ENCODE measurements at regions not wholly inside any gene's neighbourhood (a gene's known extent, or its start where the extent isn't known, plus 50 kb on each side); places are given as distances from the start of the nearest gene placed in this dataset.

DNA sequence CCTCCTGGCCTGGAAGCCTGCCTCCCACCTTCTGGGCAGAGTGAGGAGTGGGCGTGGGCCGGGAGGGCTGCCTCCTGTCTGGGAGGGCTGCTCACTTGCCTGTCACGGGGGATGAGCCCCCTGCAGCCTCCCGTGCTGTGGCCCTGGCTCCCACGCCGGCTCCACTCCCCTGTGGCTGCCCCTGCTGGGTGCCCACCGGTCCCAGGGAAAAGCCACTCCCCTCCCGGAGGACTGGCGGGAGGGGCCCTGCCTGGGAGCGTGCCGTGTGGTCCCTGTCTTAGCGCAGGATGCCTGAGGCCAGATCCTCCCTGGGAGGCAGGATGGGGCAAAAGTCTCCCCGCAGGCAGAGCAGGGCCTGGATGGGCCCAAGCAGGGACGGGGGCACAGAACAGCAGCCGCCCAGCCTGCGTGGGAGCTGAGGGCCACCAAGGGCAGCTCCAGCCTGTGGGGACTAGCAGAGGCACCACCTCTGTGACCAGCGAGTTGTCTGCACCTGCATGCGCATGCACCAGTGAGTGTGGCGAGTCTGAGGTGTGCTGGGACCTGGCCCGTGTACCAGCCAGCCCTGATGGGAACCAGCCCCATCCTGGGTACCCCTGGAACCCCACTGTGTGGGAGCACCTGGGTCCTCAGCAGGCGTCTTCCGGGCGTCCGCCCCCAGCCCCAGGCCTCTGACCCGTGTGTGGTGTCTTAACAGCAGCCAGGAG lies 339.9 kb downstream of the SEC14L1 start:
- BruUV-seq (replicated peaks), result no TSS peak
- no peak overlapping the region for H2AFZ ChIP-seq (ENCODE audit: low read length)
- no peaks in the 10 kb centered on the region for H3K9me3 ChIP-seq (ENCODE audit: low read length)
- TF ChIP-seq, protein P1, sequence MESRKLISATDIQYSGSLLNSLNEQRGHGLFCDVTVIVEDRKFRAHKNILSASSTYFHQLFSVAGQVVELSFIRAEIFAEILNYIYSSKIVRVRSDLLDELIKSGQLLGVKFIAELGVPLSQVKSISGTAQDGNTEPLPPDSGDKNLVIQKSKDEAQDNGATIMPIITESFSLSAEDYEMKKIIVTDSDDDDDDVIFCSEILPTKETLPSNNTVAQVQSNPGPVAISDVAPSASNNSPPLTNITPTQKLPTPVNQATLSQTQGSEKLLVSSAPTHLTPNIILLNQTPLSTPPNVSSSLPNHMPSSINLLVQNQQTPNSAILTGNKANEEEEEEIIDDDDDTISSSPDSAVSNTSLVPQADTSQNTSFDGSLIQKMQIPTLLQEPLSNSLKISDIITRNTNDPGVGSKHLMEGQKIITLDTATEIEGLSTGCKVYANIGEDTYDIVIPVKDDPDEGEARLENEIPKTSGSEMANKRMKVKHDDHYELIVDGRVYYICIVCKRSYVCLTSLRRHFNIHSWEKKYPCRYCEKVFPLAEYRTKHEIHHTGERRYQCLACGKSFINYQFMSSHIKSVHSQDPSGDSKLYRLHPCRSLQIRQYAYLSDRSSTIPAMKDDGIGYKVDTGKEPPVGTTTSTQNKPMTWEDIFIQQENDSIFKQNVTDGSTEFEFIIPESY (CRISPR knock-in tag; IDR thresholded peaks at IDR 0.05), result peak; percentile 51; the same call in 1 of the 2 replicates
- TF ChIP-seq RBM22 (optimal IDR thresholded peaks at IDR 0.05; ENCODE audit: low read length), result peak; percentile 31
- TF ChIP-seq, protein P2, sequence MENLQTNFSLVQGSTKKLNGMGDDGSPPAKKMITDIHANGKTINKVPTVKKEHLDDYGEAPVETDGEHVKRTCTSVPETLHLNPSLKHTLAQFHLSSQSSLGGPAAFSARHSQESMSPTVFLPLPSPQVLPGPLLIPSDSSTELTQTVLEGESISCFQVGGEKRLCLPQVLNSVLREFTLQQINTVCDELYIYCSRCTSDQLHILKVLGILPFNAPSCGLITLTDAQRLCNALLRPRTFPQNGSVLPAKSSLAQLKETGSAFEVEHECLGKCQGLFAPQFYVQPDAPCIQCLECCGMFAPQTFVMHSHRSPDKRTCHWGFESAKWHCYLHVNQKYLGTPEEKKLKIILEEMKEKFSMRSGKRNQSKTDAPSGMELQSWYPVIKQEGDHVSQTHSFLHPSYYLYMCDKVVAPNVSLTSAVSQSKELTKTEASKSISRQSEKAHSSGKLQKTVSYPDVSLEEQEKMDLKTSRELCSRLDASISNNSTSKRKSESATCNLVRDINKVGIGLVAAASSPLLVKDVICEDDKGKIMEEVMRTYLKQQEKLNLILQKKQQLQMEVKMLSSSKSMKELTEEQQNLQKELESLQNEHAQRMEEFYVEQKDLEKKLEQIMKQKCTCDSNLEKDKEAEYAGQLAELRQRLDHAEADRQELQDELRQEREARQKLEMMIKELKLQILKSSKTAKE (CRISPR knock-in tag; IDR thresholded peaks at IDR 0.05; ENCODE audit: borderline replicate concordance), result no peak
- TF ChIP-seq ZBTB20 (CRISPR knock-in tag; IDR thresholded peaks at IDR 0.05; ENCODE audit: borderline replicate concordance, low read depth), result no peak
- TF ChIP-seq, protein P3, sequence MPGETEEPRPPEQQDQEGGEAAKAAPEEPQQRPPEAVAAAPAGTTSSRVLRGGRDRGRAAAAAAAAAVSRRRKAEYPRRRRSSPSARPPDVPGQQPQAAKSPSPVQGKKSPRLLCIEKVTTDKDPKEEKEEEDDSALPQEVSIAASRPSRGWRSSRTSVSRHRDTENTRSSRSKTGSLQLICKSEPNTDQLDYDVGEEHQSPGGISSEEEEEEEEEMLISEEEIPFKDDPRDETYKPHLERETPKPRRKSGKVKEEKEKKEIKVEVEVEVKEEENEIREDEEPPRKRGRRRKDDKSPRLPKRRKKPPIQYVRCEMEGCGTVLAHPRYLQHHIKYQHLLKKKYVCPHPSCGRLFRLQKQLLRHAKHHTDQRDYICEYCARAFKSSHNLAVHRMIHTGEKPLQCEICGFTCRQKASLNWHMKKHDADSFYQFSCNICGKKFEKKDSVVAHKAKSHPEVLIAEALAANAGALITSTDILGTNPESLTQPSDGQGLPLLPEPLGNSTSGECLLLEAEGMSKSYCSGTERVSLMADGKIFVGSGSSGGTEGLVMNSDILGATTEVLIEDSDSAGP (CRISPR knock-in tag; IDR thresholded peaks at IDR 0.05; ENCODE audit: borderline replicate concordance), result 0 out of 2 replicates have a peak, but pooled peaks have one; percentile 36
- peak; percentile 92 for TF ChIP-seq AGO2 (optimal IDR thresholded peaks at IDR 0.05; ENCODE audit: low read depth, low read length)
- H3K9ac ChIP-seq (ENCODE audit: insufficient read depth, low read depth, low read length), result no peak overlapping the region
- no peak overlapping the region for H3K27ac ChIP-seq (ENCODE audit: extremely low read length, insufficient read depth, low read length)
- ATAC-seq, result peak; percentile 6
- WGBS (ENCODE audit: low lambda C conversion rate), result 95% methylated on average over 16 of the region's 25 CpGs
- ChIA-PET POLR2A (no interaction called here), CTCF (ENCODE audit: low intra/inter-chr PET ratio, low total read pairs) (no interaction called here)
- H4K20me1 ChIP-seq (ENCODE audit: insufficient read depth, low read length), result peaks cover 94% of the 10 kb centered on the region
- no peak for DNase-seq (ENCODE audit: low spot score)
- intact Hi-C loops (cut with micrococcal nuclease; ENCODE audit: unreplicated experiment) (no loop called here), in situ Hi-C loops (cut with HindIII; ENCODE audit: extremely low pct_ligation_motif_present, low pct_unique_long_range_greater_than_20kb) (no loop called here)
- H3K4me2 ChIP-seq (ENCODE audit: low read depth, low read length), result no peak overlapping the region
- no peaks in the 10 kb centered on the region for H3K27me3 ChIP-seq (ENCODE audit: control insufficient read depth in 1 of 2, insufficient read depth in 2 of 2, low read length in 2 of 2)
- H3K4me3 ChIP-seq (replicated peaks in 1 of 3; ENCODE audit: insufficient read depth in 1 of 3, low read depth in 2 of 3, low read length in 3 of 3), result no peak overlapping the region
- no peak for FAIRE-seq
- peaks cover 80% of the 10 kb centered on the region for H3K79me2 ChIP-seq (ENCODE audit: insufficient read depth, low read length)
- H3K4me1 ChIP-seq (ENCODE audit: insufficient read depth, low read length), result peaks cover 11% of the 10 kb centered on the region; the same call in 1 of the 2 replicates
- H3K36me3 ChIP-seq (replicated peaks in 1 of 2; ENCODE audit: control insufficient read depth in 1 of 2, insufficient read depth in 2 of 2, low read length in 2 of 2), result peaks cover 47 to 77% of the 10 kb centered on the region in 2 experiments

Measured in HepG2 (cell line).